ENCODE measurements at regions not wholly inside any gene's neighbourhood (a gene's known extent, or its start where the extent isn't known, plus 50 kb on each side); places are given as distances from the start of the nearest gene placed in this dataset.

- no peaks in the 10 kb centered on the region for H3K79me2 ChIP-seq (ENCODE audit: control insufficient read depth, insufficient read depth, low read length)
- intact Hi-C loops (cut with micrococcal nuclease): loop anchor here (10.0 kb wide), 1 partner anchor 902 kb away; no protein-coding TSS in a partner anchor
- H3K9ac ChIP-seq (replicated peaks; ENCODE audit: extremely low read depth, insufficient read depth, low read length): no peak overlapping the region
- no peak for TF ChIP-seq MYC (IDR thresholded peaks at IDR 0.05; ENCODE audit: low read depth, low read length)
- no peak for TF ChIP-seq EZH2 (IDR thresholded peaks at IDR 0.05; ENCODE audit: borderline replicate concordance, low read depth, low read length, severe bottlenecking)
- TF ChIP-seq JUN (IDR thresholded peaks at IDR 0.05; ENCODE audit: borderline replicate concordance, insufficient read depth, insufficient read length, low read depth): no peak
- no peak for TF ChIP-seq POLR2AphosphoS5 (IDR thresholded peaks at IDR 0.05; ENCODE audit: insufficient read depth, low read depth, low read length)
- TF ChIP-seq CTCF (IDR thresholded peaks at IDR 0.05; ENCODE audit: extremely low read depth in 1 of 2, insufficient read depth in 1 of 2, low read depth in 1 of 2, low read length in 2 of 2): no peak
- TF ChIP-seq FOS (IDR thresholded peaks at IDR 0.05; ENCODE audit: borderline replicate concordance, insufficient read depth, low read length): no peak
- CTCF ChIA-PET: no interaction called here
- POLR2A ChIA-PET: no interaction called here
- H3K27me3 ChIP-seq (ENCODE audit: control insufficient read depth in 2 of 2, insufficient read depth in 2 of 2, low read length in 2 of 2): no peaks in the 10 kb centered on the region
- H4K20me1 ChIP-seq (replicated peaks; ENCODE audit: control insufficient read depth, extremely low read depth, insufficient read depth, low read length): no peaks in the 10 kb centered on the region
- no peaks in the 10 kb centered on the region for H3K9me1 ChIP-seq (replicated peaks; ENCODE audit: control insufficient read depth, extremely low read depth, insufficient read depth, low read length)
- no peaks in the 10 kb centered on the region for H3K4me1 ChIP-seq (ENCODE audit: control insufficient read depth, extremely low read depth, insufficient read depth, low read length)
- dilution Hi-C loops (cut with MboI; ENCODE audit: extremely low pct_ligation_motif_present, low sequenced_read_pairs): no loop called here
- BruUV-seq (replicated peaks): no TSS peak
- no peak overlapping the region for H2AFZ ChIP-seq (ENCODE audit: low read depth, low read length)
- FAIRE-seq (no peak), DNase-seq (ENCODE audit: low read depth, low spot score) (no peak)
- H3K27ac ChIP-seq (ENCODE audit: insufficient read depth, low read depth, low read length): no peak overlapping the region
- H3K9me3 ChIP-seq (replicated peaks; ENCODE audit: control insufficient read depth, insufficient read depth, low read length): no peaks in the 10 kb centered on the region
- no peak overlapping the region for H3K4me3 ChIP-seq (replicated peaks in 1 of 3; ENCODE audit: insufficient read depth in 1 of 3, low read depth in 1 of 3, low read length in 3 of 3)
- no peaks in the 10 kb centered on the region for H3K36me3 ChIP-seq (ENCODE audit: control insufficient read depth in 2 of 2, extremely low read depth in 1 of 2, insufficient read depth in 2 of 2, low read length in 2 of 2)
- no peak overlapping the region for H3K4me2 ChIP-seq (ENCODE audit: insufficient read depth, low read length)
Observed at GRCh38 chrX:127037159-127037558, 217.6 kb downstream of the PRR32 start.

GRCh38 chrX:127038065-127038464, 218.5 kb downstream of the PRR32 start:
- Histone ChIP-seq H3K27ac (ENCODE audit: insufficient read depth, low read depth, low read length) (no peak overlapping the region), H3K4me2 (ENCODE audit: insufficient read depth, low read length) (no peak overlapping the region), H3K9ac (replicated peaks; ENCODE audit: extremely low read depth, insufficient read depth, low read length) (no peak overlapping the region), H3K9me3 (replicated peaks; ENCODE audit: control insufficient read depth, insufficient read depth, low read length) (no peaks in the 10 kb centered on the region), H3K4me3 (replicated peaks in 1 of 3; ENCODE audit: insufficient read depth in 1 of 3, low read depth in 1 of 3, low read length in 3 of 3) (no peak overlapping the region), H3K27me3 (ENCODE audit: control insufficient read depth in 2 of 2, insufficient read depth in 2 of 2, low read length in 2 of 2) (no peaks in the 10 kb centered on the region), H3K79me2 (ENCODE audit: control insufficient read depth, insufficient read depth, low read length) (no peaks in the 10 kb centered on the region), H3K36me3 (ENCODE audit: control insufficient read depth in 2 of 2, extremely low read depth in 1 of 2, insufficient read depth in 2 of 2, low read length in 2 of 2) (no peaks in the 10 kb centered on the region), H2AFZ (ENCODE audit: low read depth, low read length) (no peak overlapping the region), H3K9me1 (replicated peaks; ENCODE audit: control insufficient read depth, extremely low read depth, insufficient read depth, low read length) (no peaks in the 10 kb centered on the region), H3K4me1 (ENCODE audit: control insufficient read depth, extremely low read depth, insufficient read depth, low read length) (no peaks in the 10 kb centered on the region), H4K20me1 (replicated peaks; ENCODE audit: control insufficient read depth, extremely low read depth, insufficient read depth, low read length) (no peaks in the 10 kb centered on the region)
- ChIA-PET CTCF (no interaction called here), POLR2A (no interaction called here)
- BruUV-seq (replicated peaks): no TSS peak
- no peak for TF ChIP-seq FOS (IDR thresholded peaks at IDR 0.05; ENCODE audit: borderline replicate concordance, insufficient read depth, low read length)
- TF ChIP-seq GATA2 (IDR thresholded peaks at IDR 0.05; ENCODE audit: insufficient read depth, insufficient read length, low read depth, low read length): no peak
- no peak for TF ChIP-seq MYC (IDR thresholded peaks at IDR 0.05; ENCODE audit: low read depth, low read length)
- TF ChIP-seq POLR2A (IDR thresholded peaks at IDR 0.05; ENCODE audit: low read depth, low read length): no peak
- no peak for TF ChIP-seq JUN (IDR thresholded peaks at IDR 0.05; ENCODE audit: borderline replicate concordance, insufficient read depth, insufficient read length, low read depth)
- TF ChIP-seq EZH2 (IDR thresholded peaks at IDR 0.05; ENCODE audit: borderline replicate concordance, low read depth, low read length, severe bottlenecking): no peak
- no peak for TF ChIP-seq CTCF (IDR thresholded peaks at IDR 0.05; ENCODE audit: extremely low read depth in 1 of 2, insufficient read depth in 1 of 2, low read depth in 1 of 2, low read length in 2 of 2)
- TF ChIP-seq MAX (IDR thresholded peaks at IDR 0.05; ENCODE audit: insufficient read depth, insufficient read length): no peak
- no peak for TF ChIP-seq POLR2AphosphoS5 (IDR thresholded peaks at IDR 0.05; ENCODE audit: insufficient read depth, low read depth, low read length)
- intact Hi-C loops (cut with micrococcal nuclease): loop anchor here (10.0 kb wide), 1 partner anchor 903 kb away; no protein-coding TSS in a partner anchor
- DNase-seq (ENCODE audit: low read depth, low spot score) (no peak), FAIRE-seq (no peak)
- dilution Hi-C loops (cut with MboI; ENCODE audit: extremely low pct_ligation_motif_present, low sequenced_read_pairs): no loop called here

All from endothelial cell of umbilical vein (primary cell).